ENCODE measurements at regions not wholly inside any gene's neighbourhood (a gene's known extent, or its start where the extent isn't known, plus 50 kb on each side); places are given as distances from the start of the nearest gene placed in this dataset.
"Not testable (repeated sequence)": the region's sequence is repeated elsewhere in the genome, so short reads cannot be mapped to it uniquely, and the experiment has no call there.

DNA sequence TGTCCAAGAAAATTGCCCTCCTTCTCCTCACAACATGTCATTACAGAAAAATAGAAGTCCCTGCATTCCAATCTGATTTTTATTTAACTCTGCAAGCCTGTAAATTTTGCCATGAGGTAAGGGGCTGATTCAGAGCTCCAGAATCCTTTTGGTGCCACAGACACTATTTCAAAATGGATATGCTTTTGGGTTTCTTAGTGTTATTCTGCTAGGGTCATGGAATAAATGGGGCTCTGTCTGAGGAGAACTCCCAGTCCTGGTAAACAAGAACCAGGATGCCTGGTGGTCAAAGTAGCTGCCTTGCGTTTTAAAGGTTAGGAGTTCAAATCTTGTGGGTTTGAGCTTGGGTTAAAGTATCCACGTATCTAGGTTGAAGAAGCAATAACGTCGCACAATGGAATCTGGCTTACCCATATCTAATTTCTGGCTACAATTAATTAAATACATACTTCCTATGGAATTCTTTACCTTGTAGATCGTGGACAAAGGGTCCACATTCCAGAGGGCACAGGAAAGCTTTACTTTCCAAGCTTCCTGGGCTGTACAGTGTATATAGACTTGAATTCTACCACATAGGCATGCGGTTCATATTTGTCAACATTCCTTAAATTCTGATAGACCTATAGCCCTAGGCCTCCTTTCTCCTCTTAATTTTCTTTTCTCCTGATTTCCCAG lies 98.0 kb upstream of the CDC42BPA start:
- peak; percentile 87 for DNase-seq (ENCODE audit: low read depth)
- no peak overlapping the region for H3K4me3 ChIP-seq (ENCODE audit: low read depth, low read length)
- TF ChIP-seq, protein P1, sequence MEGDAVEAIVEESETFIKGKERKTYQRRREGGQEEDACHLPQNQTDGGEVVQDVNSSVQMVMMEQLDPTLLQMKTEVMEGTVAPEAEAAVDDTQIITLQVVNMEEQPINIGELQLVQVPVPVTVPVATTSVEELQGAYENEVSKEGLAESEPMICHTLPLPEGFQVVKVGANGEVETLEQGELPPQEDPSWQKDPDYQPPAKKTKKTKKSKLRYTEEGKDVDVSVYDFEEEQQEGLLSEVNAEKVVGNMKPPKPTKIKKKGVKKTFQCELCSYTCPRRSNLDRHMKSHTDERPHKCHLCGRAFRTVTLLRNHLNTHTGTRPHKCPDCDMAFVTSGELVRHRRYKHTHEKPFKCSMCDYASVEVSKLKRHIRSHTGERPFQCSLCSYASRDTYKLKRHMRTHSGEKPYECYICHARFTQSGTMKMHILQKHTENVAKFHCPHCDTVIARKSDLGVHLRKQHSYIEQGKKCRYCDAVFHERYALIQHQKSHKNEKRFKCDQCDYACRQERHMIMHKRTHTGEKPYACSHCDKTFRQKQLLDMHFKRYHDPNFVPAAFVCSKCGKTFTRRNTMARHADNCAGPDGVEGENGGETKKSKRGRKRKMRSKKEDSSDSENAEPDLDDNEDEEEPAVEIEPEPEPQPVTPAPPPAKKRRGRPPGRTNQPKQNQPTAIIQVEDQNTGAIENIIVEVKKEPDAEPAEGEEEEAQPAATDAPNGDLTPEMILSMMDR (conservative IDR thresholded peaks at IDR 0.05; ENCODE audit: low read depth, low read length): no peak

DNA sequence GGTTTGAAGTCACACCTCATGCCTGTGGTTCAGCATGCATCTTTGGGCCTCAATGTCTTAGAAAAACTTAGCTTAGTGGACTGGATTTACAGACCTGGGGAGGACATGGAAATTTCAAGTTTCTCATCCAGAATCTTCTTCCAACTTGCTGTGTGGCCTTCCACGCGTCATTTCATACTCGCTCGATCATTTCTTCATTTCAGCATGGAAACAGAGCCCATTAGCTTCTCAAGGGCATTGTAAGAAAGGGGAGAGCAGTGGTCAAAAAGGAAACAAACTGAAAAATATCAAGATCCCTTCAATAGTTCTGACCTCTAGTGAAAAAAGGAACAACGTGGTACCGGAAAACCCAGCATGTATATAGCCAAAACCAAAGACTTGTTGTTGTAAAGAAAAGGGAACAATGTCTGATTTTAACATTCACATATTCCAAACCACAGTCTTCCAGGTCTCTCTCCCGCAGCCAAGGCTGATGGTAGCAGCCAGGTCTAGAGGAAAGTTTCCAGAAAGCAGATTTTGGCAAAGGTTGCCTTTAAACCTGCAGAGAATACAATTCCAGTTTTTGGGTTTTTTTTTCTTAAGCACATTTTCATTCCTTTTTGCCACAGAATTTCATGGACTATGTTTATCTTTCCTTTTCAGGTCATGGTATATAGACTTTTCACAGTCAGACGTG lies 97.0 kb upstream of the CDC42BPA start:
- no peak overlapping the region for H3K4me3 ChIP-seq (ENCODE audit: low read depth, low read length)
- DNase-seq (ENCODE audit: low read depth): no peak
- TF ChIP-seq, protein P1 (conservative IDR thresholded peaks at IDR 0.05; ENCODE audit: low read depth, low read length): no peak

DNA sequence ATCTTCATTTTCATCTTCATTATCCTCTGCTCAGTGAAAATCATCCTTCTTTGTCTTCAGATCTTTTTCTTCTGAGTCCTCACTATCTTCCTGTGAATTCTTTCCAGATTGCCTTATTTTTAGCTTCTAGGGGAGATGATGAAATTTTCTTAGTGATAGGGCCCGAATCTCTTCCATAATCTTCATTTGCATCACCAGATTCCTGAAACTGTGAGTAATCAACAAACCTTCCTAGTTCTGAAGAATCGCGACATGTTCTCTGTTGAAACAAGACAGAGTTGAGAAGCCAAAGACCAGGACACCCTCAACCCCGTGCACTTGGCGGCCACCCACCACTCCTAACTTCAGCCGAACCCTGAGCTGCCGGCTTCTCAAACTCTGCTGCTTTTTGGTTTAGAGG lies 92.8 kb upstream of the CDC42BPA start:
- no peak overlapping the region for H3K4me3 ChIP-seq (ENCODE audit: low read depth, low read length)
- DNase-seq (ENCODE audit: low read depth): peak; percentile 58
- TF ChIP-seq, protein P1 (conservative IDR thresholded peaks at IDR 0.05; ENCODE audit: low read depth, low read length): no peak

DNA sequence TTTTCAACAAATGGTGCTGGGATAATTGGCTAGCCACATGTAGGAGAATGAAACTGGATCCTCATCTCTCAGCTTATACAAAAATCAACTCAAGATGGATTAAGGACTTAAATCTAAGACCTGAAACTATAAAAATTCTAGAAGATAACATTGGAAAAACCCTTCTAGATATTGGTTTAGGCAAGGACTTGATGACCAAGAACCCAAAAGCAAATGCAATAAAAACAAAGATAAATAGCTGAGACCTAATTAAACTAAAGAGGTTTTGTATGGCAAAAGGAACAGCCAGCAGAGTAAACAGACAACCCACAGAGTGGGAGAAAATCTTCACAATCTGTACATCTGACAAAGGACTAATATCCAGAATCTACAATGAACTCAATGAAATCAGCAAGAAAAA lies 88.0 kb upstream of the CDC42BPA start:
- DNase-seq (ENCODE audit: low read depth); H3K4me3 ChIP-seq (ENCODE audit: low read depth, low read length): not testable (repeated sequence)

DNA sequence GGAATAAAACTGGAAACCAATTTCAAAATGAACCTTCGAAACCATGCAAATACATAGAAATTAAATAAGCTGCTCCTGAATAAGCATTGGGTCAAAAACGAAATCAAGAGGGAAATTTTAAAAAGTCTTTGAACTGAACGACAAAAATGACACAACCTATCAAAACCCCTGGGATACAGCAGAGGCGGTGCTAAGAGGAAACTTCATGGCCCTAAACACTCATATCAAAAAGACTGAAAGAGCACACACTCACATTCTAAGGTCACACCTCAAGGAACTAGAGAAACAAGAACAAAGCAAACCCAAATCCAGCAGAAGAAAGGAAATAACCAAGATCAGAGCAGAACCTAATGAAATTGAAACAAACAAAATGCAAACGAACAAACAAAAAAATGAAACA lies 85.2 kb upstream of the CDC42BPA start:
- H3K4me3 ChIP-seq (ENCODE audit: low read depth, low read length): no peak overlapping the region
- TF ChIP-seq, protein P1 (conservative IDR thresholded peaks at IDR 0.05; ENCODE audit: low read depth, low read length): no peak
- no peak for DNase-seq (ENCODE audit: low read depth)

DNA sequence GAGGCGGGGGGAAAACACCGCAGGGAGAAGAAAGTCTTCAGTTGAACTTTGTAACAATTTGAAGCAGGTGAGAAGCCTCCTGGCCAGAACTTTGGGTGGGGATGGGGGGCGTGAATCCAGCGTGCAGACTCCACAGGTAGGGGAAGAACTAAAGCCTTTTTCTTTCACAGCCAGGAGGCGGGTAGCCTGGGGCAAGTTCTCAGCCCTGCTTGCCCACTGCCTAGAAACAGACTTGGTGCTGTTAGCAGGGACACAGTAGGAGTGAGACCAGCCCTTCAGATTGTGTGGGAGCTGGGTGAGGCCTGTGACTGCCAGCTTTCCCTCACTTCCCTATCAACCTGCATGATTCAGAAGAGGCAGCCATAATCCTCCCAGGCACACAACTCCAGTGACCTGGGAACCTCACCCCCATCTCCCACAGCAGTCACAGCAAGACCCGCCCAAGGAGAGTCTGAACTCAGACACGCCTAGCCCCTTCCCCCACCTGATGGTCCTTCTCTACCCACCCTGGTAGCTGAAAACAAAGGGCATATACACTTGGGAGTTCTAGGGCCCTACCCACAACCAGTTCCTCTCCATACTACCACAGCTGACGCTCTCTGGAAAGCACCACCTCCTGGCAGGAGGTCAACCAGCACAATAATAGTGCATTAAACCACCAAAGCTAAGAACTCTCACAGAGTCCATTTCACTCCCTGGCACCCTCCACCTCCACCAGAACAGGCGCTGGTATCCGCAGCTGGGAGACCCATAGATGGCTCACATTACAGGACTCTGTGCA lies 83.5 kb upstream of the CDC42BPA start:
- TF ChIP-seq, protein P1 (conservative IDR thresholded peaks at IDR 0.05; ENCODE audit: low read depth, low read length): no peak
- H3K4me3 ChIP-seq (ENCODE audit: low read depth, low read length): no peak overlapping the region
- no peak for DNase-seq (ENCODE audit: low read depth)

DNA sequence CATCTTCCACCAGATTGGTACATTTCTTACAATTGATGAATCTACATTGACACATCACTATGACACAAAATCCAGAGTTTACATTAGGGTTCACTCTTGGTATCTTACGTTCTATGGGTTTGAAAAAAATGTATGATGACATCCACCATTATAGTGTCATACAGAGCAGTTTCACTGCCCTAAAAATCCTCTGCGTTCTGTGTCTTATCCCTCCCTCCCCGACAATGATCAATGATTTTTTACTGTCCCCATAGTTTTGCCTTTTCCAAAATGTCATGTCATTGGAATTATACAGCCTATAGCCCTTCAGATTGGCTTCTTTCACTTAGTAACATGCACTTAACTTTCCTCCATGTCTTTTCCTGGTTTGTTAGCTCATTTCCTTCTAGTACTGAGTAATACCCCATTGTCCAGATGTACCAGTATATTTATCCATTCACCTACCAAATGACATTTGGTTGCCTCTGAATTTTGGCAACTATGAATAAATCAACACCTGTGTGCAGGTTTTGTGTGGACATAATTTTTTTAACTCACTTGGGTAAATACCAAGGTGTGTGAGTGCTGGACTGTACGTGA lies 80.9 kb upstream of the CDC42BPA start:
- no peak for DNase-seq (ENCODE audit: low read depth)
- TF ChIP-seq, protein P1 (conservative IDR thresholded peaks at IDR 0.05; ENCODE audit: low read depth, low read length): no peak
- H3K4me3 ChIP-seq (ENCODE audit: low read depth, low read length): no peak overlapping the region
